PC-9 (cell line): ENCODE measurements at regions not wholly inside any gene's neighbourhood (a gene's known extent, or its start where the extent isn't known, plus 50 kb on each side); places are given as distances from the start of the nearest gene placed in this dataset.

Experiments
- EZH2 ChIP-seq: fragments of 200-600 bp; sonication (generic); IDR thresholded peaks from 2 replicates; pipeline ENCODE4 v1.8.0; 2017; ENCODE audit warnings: antibody characterized with exemption, low read depth
- TF ChIP-seq, protein P1 (sequence below): fragments of 200-600 bp; sonication (generic); conservative IDR thresholded peaks from 2 replicates; pipeline ENCODE4 v1.6.1; 2017; ENCODE audit warnings: mixed run types, antibody characterized with exemption, mild to moderate bottlenecking, moderate library complexity

DNA sequence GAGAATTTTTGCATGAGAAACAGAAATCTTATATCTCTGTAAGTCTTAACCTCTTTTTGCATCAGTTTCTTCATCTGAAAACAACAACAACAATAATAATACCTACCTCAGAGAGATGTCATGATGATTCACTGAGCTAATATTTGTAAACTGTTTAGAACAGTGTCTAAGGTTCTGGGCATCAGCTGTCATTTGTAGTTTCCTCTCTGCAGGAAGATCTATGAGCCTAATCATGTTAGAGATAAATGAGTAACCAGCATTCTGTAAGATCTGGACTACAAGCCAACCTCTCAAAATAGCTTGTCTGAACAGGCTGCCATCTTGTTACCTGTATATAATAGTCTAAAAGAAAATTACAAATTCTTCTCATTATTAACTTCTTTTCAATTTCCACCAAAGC lies 383.0 kb upstream of the RORA start:
- TF ChIP-seq, protein P1, sequence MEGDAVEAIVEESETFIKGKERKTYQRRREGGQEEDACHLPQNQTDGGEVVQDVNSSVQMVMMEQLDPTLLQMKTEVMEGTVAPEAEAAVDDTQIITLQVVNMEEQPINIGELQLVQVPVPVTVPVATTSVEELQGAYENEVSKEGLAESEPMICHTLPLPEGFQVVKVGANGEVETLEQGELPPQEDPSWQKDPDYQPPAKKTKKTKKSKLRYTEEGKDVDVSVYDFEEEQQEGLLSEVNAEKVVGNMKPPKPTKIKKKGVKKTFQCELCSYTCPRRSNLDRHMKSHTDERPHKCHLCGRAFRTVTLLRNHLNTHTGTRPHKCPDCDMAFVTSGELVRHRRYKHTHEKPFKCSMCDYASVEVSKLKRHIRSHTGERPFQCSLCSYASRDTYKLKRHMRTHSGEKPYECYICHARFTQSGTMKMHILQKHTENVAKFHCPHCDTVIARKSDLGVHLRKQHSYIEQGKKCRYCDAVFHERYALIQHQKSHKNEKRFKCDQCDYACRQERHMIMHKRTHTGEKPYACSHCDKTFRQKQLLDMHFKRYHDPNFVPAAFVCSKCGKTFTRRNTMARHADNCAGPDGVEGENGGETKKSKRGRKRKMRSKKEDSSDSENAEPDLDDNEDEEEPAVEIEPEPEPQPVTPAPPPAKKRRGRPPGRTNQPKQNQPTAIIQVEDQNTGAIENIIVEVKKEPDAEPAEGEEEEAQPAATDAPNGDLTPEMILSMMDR, result no peak
- TF ChIP-seq EZH2, result no peak
